Hematopoietic multipotent progenitor cell (in vitro differentiated cells): ENCODE measurements at regions not wholly inside any gene's neighbourhood (a gene's known extent, or its start where the extent isn't known, plus 50 kb on each side); places are given as distances from the start of the nearest gene placed in this dataset.

ENCODE experiments used
- DNase-seq, 3 donors: peaks; one replicate each; pipeline ENCODE4 v3.0.0-alpha.2; 2011 to 2015; ENCODE audit warnings: low read depth in 2 of 3, low spot score in 2 of 3

DNA sequence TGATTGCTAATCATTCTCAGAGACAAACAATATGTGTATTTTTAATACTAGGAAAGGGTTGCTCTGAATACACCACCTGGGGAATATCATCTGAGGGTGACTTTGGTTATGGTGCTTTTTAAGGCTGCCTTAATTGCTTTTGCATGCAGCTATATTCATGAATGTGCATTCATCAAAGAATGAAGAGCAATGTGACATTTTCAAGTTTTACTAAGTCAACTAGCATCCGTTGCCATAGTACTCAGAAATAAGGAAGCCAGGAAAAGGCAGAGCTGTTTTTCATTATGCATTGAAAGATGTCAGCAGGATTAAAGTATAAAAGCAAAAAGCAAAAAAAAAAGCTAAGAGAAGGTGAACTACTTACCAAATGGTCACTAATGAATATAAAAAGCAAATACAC is 67.4 kb upstream of the PCDH18 start:
- DNase-seq = no peak

DNA sequence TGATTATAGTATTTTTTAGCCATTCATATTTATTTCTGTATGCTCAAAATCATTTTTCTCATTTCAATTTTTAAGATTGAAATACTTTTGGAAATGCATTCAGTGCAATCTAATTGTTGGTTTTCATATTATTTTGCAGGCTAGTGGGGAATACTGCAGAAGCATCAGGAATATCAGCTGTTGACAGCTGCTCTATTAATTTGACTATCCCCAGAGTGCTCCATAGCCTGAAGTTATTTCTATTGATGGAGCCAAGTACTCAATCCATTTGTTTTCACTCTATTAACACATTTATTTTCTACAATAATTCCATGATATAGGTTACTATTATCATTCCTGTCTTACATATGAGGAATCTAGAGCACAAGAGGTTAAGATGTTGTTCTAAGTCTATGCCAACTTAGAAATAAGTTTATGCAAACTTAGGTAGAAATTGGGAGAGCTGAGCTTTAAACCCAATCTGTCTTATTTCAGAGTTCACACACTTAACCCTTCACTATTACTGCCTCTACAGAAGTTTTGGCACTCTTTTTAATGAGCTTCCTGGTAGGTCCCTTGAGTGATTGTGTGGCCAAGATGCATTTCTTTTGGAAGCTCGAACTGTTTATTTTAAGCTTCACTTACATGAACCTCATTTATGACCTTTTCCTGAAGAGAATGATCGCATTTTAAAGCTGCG is 65.6 kb upstream of the PCDH18 start:
- DNase-seq = no peak

DNA sequence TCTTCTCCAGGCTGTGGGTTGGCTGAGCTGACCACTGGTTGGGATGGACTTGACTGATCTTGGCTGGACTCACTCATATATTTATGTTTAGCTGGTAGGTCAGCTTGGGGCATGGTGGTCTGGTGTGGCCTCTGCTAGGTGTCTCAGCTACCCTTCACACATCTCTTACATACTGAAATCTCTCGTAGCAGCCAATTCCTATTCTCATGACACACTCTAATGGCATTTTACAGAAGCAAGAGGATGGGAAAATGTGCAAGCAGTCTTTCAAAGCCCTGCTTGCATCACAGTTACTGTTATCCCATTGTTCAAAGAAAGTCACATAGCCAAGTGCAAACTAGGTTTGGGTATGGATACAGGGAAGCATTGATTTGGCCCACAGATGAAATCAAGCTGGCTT is 55.5 kb upstream of the PCDH18 start:
- DNase-seq = no peak

DNA sequence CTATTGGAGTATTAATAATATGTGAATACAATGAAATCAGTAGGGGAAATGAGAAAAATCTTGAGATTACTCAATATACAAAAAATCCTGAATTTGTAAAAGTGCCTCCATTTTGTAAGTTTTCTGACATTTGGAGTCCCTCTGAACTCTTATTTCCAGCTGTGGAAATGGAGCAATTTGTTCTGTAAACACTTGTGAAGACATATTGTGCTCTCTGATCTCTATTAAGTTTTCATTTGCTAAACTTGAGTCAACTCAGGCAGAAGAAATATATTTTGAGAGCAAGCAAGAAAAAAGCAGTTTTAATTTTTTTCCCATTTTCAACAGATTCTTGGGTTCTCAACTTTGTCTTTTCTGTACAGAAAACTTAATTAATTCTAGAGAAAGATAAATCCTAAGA is 51.4 kb upstream of the PCDH18 start:
- no peak for DNase-seq
